Mesenteric fat pad (tissue), 1 donor: ENCODE measurements at regions not wholly inside any gene's neighbourhood (a gene's known extent, or its start where the extent isn't known, plus 50 kb on each side); places are given as distances from the start of the nearest gene placed in this dataset.

Experiments used
- DNase-seq: peaks from one replicate; pipeline ENCODE4 v3.0.0-alpha.2; 2020; ENCODE audit warnings: low spot score
- donor health status: DM: yes; HTN: yes; CAD: no.

- peak; percentile 62 for DNase-seq
Observed at GRCh38 chr1:5734996-5735395, 257.2 kb downstream of the NPHP4 start.

GRCh38 chr1:5734414-5734813 lies 257.8 kb downstream of the NPHP4 start:
- peak; percentile 47 for DNase-seq

GRCh38 chr1:5733596-5733995 lies 258.6 kb downstream of the NPHP4 start:
- peak; percentile 22 for DNase-seq

- no peak for DNase-seq
Observed at GRCh38 chr1:5731110-5731423, 261.2 kb downstream of the NPHP4 start.

- DNase-seq = peak; percentile 65
Observed at GRCh38 chr1:5730272-5731109, 261.7 kb downstream of the NPHP4 start.

- peak; percentile 62 for DNase-seq
Observed at GRCh38 chr1:5729636-5730145, 262.5 kb downstream of the NPHP4 start.

GRCh38 chr1:5728663-5729355 lies 263.4 kb downstream of the NPHP4 start:
- peak; percentile 45 for DNase-seq

GRCh38 chr1:5727871-5728643 lies 264.2 kb downstream of the NPHP4 start:
- peak; percentile 72 for DNase-seq

GRCh38 chr1:5727191-5727590 lies 265.0 kb downstream of the NPHP4 start:
- DNase-seq = peak; percentile 33

GRCh38 chr1:5726586-5727184 lies 265.5 kb downstream of the NPHP4 start:
- DNase-seq = peak; percentile 57

GRCh38 chr1:5725855-5726585 lies 266.2 kb downstream of the NPHP4 start:
- peak; percentile 71 for DNase-seq

GRCh38 chr1:5725406-5725805 lies 266.8 kb downstream of the NPHP4 start:
- DNase-seq = peak; percentile 84

GRCh38 chr1:5724847-5725246 lies 267.4 kb downstream of the NPHP4 start:
- peak; percentile 60 for DNase-seq

- DNase-seq = peak; percentile 39
Observed at GRCh38 chr1:5722635-5723164, 269.5 kb downstream of the NPHP4 start.

- peak; percentile 53 for DNase-seq
Observed at GRCh38 chr1:5721634-5722215, 270.5 kb downstream of the NPHP4 start.

GRCh38 chr1:5720936-5721335 lies 271.3 kb downstream of the NPHP4 start:
- peak; percentile 37 for DNase-seq

GRCh38 chr1:5720484-5720883 lies 271.7 kb downstream of the NPHP4 start:
- peak; percentile 45 for DNase-seq

GRCh38 chr1:5720045-5720444 lies 272.2 kb downstream of the NPHP4 start:
- peak; percentile 33 for DNase-seq

- DNase-seq = peak; percentile 57
Observed at GRCh38 chr1:5718831-5719632, 273.2 kb downstream of the NPHP4 start.
